ENCODE measurements at regions not wholly inside any gene's neighbourhood (a gene's known extent, or its start where the extent isn't known, plus 50 kb on each side); places are given as distances from the start of the nearest gene placed in this dataset.

GRCh38 chr11:41879214-41879613 is 419.8 kb upstream of the LRRC4C start:
- Histone ChIP-seq H3K27ac (no peak overlapping the region), H3K9me3 (no peaks in the 10 kb centered on the region), H3K36me3 (no peaks in the 10 kb centered on the region), H3K4me3 (no peak overlapping the region), H3K4me1 (no peaks in the 10 kb centered on the region), H3K27me3 (no peaks in the 10 kb centered on the region)
- DNase-seq, result no peak
- intact Hi-C loops (cut with DNase I; ENCODE audit: low total_unique reads), result no loop called here
- TF ChIP-seq CTCF (IDR thresholded peaks at IDR 0.05), result no peak

GRCh38 chr11:41895081-41895480 is 435.6 kb upstream of the LRRC4C start:
- H3K36me3 ChIP-seq, result no peaks in the 10 kb centered on the region
- intact Hi-C loops (cut with DNase I; ENCODE audit: low total_unique reads), result no loop called here
- no peak overlapping the region for H3K27ac ChIP-seq
- no peaks in the 10 kb centered on the region for H3K9me3 ChIP-seq
- no peak for DNase-seq
- no peaks in the 10 kb centered on the region for H3K4me1 ChIP-seq
- no peak overlapping the region for H3K4me3 ChIP-seq
- H3K27me3 ChIP-seq, result no peaks in the 10 kb centered on the region
- TF ChIP-seq CTCF (IDR thresholded peaks at IDR 0.05), result no peak

GRCh38 chr11:41897991-41898390 is 438.5 kb upstream of the LRRC4C start:
- no peak for DNase-seq
- no peak overlapping the region for H3K27ac ChIP-seq
- no peak for TF ChIP-seq CTCF (IDR thresholded peaks at IDR 0.05)
- intact Hi-C loops (cut with DNase I; ENCODE audit: low total_unique reads), result no loop called here
- no peaks in the 10 kb centered on the region for H3K36me3 ChIP-seq
- H3K27me3 ChIP-seq, result no peaks in the 10 kb centered on the region
- H3K9me3 ChIP-seq, result no peaks in the 10 kb centered on the region
- H3K4me1 ChIP-seq, result no peaks in the 10 kb centered on the region
- H3K4me3 ChIP-seq, result no peak overlapping the region

- TF ChIP-seq CTCF (IDR thresholded peaks at IDR 0.05), result no peak
- intact Hi-C loops (cut with DNase I; ENCODE audit: low total_unique reads), result no loop called here
- Histone ChIP-seq H3K4me1 (no peaks in the 10 kb centered on the region), H3K27me3 (no peaks in the 10 kb centered on the region), H3K27ac (no peak overlapping the region), H3K4me3 (no peak overlapping the region), H3K9me3 (peaks cover 0 to 5% (median 0%) of the 10 kb centered on the region in 3 donors), H3K36me3 (no peaks in the 10 kb centered on the region)
- no peak for DNase-seq
Measured at GRCh38 chr11:41917900-41918299, 458.4 kb upstream of the LRRC4C start.

GRCh38 chr11:41920374-41920773 is 460.9 kb upstream of the LRRC4C start:
- no peak for DNase-seq
- intact Hi-C loops (cut with DNase I; ENCODE audit: low total_unique reads), result no loop called here

More at GRCh38 chr11:41920374-41920773, 460.9 kb upstream of the LRRC4C start:
- Histone ChIP-seq H3K4me3 (no peak overlapping the region), H3K9me3 (no peaks in the 10 kb centered on the region), H3K27me3 (no peaks in the 10 kb centered on the region), H3K27ac (no peak overlapping the region), H3K4me1 (no peaks in the 10 kb centered on the region), H3K36me3 (no peaks in the 10 kb centered on the region)
- TF ChIP-seq CTCF (IDR thresholded peaks at IDR 0.05), result no peak

All from tibial artery (tissue), 4 donors.